Ascending aorta (tissue), 2 donors: ENCODE measurements at regions not wholly inside any gene's neighbourhood (a gene's known extent, or its start where the extent isn't known, plus 50 kb on each side); places are given as distances from the start of the nearest gene placed in this dataset.

Source experiments
- DNase-seq, 2 donors: peaks; one replicate each; pipeline ENCODE4 v3.0.0-alpha.2; 2019; ENCODE audit warnings: low spot score in 2 of 2
- H3K27ac ChIP-seq, 2 donors: fragments of 200-600 bp; sonication (generic); one replicate each; pipeline ENCODE4 v1.5.1; 2016 to 2017; ENCODE audit warnings: mild to moderate bottlenecking in 1 of 2
- H3K27me3 ChIP-seq: fragments of 200-600 bp; sonication (generic); one replicate; pipeline ENCODE4 v1.5.1; 2017
- H3K36me3 ChIP-seq, 2 donors: fragments of 200-600 bp; sonication (generic); one replicate each; pipeline ENCODE4 v1.5.1; 2016
- H3K4me1 ChIP-seq, 2 donors: fragments of 200-600 bp; sonication (generic); one replicate each; pipeline ENCODE4 v1.5.1; 2016 to 2017; ENCODE audit warnings: mild to moderate bottlenecking in 1 of 2
- H3K4me3 ChIP-seq, 2 donors: fragments of 200-600 bp; sonication (generic); one replicate each; pipeline ENCODE4 v1.5.1; 2016 to 2017; ENCODE audit warnings: mild to moderate bottlenecking in 1 of 2
- H3K9me3 ChIP-seq, 2 donors: fragments of 200-600 bp; sonication (generic); one replicate each; pipeline ENCODE4 v1.5.1; 2016
- CTCF ChIP-seq, 3 experiments: fragments of 200-600 bp in 2 of 3; fragments of 450-650 bp in 1 of 3; sonication (generic) in 2 of 3; IDR thresholded peaks; one replicate each; pipeline ENCODE4 v1.5.1; 2016 to 2019; ENCODE audit warnings: antibody characterized with exemption in 3 of 3, mild to moderate bottlenecking in 1 of 3, moderate library complexity in 1 of 3
- intact Hi-C: fragments of 100-400 bp; cut with DNase I; formaldehyde crosslinking; loops from one replicate; pipeline ENCODE4 v1.15.1; 2023

DNA sequence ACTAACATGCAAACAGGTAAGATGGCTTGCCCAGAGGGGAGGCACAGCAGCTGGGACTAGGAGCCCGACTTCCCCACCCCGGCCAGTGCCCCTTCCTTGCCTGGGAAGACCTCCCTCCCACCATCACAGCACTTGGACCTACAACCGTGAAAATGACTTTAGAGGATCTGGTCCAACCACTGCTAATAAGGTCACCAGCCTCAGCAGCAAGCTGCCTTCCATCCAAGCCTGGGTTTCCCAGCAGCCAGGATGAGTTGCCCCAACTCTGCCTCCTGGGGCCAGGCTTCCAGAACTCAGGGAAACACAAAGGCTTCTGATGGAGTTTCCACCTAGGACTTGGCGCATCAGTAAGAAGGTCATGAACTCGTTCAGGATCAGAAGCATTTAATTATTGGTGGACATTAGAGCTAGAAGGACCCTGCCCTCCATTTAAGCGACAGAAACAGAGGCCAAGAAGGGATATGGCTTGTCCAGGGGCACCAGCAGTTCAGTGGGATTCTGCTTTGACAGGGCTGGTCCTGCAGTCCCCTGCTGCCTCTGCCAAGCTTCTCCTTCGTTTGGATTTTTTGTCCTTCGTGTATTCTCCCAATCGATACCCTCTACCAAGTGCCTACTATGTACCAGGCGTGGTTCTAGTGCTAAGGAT is 403.0 kb upstream of the ID2 start:
- Histone ChIP-seq H3K4me1 (peaks cover 0 to 11% of the 10 kb centered on the region in 2 donors), H3K27ac (peak overlapping the region; percentile 53 to 63), H3K36me3 (no peaks in the 10 kb centered on the region), H3K4me3 (peak overlapping the region in 1 of 2 donors; percentile 6), H3K27me3 (no peaks in the 10 kb centered on the region), H3K9me3 (no peaks in the 10 kb centered on the region)
- DNase-seq: no peak
- intact Hi-C loops: no loop called here
- no peak for TF ChIP-seq CTCF (IDR thresholded peaks at IDR 0.05)

- Histone ChIP-seq H3K36me3 (no peaks in the 10 kb centered on the region), H3K27me3 (no peaks in the 10 kb centered on the region), H3K9me3 (no peaks in the 10 kb centered on the region), H3K4me3 (no peak overlapping the region), H3K27ac (no peak overlapping the region), H3K4me1 (peaks cover 0 to 11% of the 10 kb centered on the region in 2 donors)
- no peak for TF ChIP-seq CTCF (IDR thresholded peaks at IDR 0.05)
- no peak for DNase-seq
- intact Hi-C loops: no loop called here
Observed at GRCh38 chr2:8279506-8279905, 402.4 kb upstream of the ID2 start.

DNA sequence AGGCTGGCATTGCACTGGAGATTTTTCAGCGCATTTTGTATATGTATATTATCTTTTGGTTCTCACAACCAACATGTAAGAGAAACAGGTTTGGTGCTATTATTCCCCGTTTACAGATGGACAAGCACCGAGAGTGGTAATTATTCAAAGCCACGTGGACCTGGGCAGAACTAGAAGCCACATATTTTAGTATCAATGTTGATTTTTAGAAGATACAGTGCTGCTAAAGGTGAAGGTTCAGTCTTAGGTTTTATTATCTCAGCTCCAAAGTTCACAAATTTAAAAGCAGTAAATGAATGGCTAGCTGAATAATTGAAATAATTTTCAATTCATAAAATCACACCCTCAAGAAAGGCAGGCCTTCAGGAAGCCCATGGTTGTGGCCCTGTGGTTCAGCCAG is 400.6 kb upstream of the ID2 start:
- no peaks in the 10 kb centered on the region for H3K9me3 ChIP-seq
- no peaks in the 10 kb centered on the region for H3K27me3 ChIP-seq

DNA sequence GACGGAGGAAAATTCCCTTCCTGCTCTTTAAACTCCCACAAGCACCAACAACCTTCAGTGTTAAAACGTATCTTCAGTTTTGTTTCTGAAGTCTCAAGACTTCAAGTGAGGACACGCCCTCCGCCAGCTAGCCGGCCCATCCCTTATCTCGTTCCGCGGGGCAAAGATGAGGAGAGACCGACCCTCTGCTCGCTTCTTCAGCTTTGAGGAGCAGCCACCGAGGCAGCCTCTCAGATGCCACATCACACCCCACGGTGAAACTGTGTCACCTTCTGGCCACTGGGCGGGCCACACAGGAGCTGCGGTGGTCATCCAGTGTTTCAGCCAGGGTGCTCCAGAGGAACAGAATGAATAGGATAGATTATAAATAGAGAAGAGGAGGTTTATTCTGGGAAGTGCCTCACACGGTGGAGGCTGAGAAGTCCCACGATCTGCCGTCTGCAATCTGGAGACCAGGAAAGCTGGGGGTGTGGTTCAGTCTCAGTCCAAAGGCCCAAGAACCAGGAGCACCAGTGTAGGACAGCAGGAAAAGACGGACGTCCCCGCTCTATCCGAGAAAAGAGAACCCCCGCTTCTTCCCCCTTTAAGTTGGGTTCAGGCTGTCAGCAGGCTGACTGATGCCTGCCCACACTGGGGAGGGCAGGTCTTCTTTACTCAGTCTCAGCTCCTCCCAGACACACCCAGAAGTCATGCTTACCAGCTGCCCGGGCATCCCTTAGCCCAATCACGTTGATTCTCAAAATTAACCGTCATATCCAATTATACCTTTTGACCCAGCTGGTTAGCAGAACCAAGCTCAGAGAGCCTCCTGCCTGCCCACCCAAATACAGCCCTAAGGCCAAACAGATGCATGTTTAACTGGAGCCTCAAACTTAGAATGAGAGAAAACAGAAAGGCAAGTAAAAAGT is 399.7 kb upstream of the ID2 start:
- DNase-seq: peak in 1 of 2 donors; percentile 54
- intact Hi-C loops: no loop called here
- H3K36me3 ChIP-seq: no peaks in the 10 kb centered on the region
- H3K4me3 ChIP-seq: no peak overlapping the region
- H3K27me3 ChIP-seq: no peaks in the 10 kb centered on the region
- H3K27ac ChIP-seq: no peak overlapping the region
- H3K9me3 ChIP-seq: no peaks in the 10 kb centered on the region
- H3K4me1 ChIP-seq: peaks cover 0 to 11% of the 10 kb centered on the region in 2 donors
- TF ChIP-seq CTCF (IDR thresholded peaks at IDR 0.05): no peak

More for the DNA sequence above, 400.6 kb upstream of the ID2 start:
- Histone ChIP-seq H3K4me1 (peaks cover 0 to 11% of the 10 kb centered on the region in 2 donors), H3K4me3 (no peak overlapping the region), H3K27ac (no peak overlapping the region), H3K36me3 (no peaks in the 10 kb centered on the region)
- intact Hi-C loops: no loop called here
- no peak for TF ChIP-seq CTCF (IDR thresholded peaks at IDR 0.05)
- DNase-seq: no peak

DNA sequence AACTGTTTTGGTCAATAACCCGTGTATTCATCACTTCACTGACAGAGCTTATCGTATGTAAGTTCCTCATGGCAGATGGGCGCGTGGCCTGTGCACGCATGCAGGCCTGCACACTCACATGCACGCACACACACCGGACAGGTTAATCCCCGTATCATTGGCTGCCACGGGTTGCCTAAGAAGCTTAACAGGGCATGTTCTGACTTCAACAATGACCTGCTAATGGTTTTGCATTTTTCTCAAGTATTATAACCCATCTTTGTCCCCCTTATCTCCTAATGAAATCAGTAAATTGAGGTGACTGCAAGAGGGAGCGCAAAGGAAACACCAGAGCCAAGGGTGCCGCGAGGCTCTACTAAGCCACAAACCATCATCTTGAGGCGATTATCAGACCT is 399.0 kb upstream of the ID2 start:
- intact Hi-C loops: no loop called here
- H3K9me3 ChIP-seq: no peaks in the 10 kb centered on the region
- peak in 1 of 2 donors; percentile 30 for DNase-seq
- H3K27me3 ChIP-seq: no peaks in the 10 kb centered on the region
- no peak overlapping the region for H3K4me3 ChIP-seq
- no peak for TF ChIP-seq CTCF (IDR thresholded peaks at IDR 0.05)
- H3K36me3 ChIP-seq: no peaks in the 10 kb centered on the region
- no peak overlapping the region for H3K27ac ChIP-seq
- peaks cover 0 to 7% of the 10 kb centered on the region in 2 donors for H3K4me1 ChIP-seq
